ENCODE measurements at regions not wholly inside any gene's neighbourhood (a gene's known extent, or its start where the extent isn't known, plus 50 kb on each side); places are given as distances from the start of the nearest gene placed in this dataset.

DNA sequence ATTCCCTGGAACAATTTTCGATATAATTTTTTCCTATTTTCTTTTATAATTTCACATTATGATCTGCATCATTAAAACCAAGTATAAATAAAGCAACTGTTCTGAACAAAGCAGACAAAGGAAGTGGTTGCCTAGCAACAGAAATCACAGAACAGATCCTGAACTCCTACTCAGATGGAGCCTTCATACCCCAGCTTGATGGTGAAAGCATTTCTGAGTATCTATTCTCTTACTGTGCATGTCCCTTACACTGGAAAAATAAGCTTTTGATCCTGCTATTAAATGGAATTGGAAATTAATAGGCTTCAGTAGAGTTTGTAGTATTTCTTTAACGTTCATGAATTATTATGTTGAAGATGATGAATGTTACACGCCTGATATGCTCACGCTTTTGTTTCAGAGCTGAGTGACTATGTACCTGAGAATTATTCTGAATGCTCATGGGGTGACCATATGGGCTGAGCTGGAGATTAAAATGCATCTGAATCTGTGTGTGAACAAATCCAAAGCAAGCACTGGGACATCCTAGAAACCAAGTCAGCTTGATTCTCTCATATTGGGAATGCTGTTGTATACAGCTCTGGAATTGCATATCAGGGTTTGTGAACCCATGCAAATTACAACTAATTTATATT is 254.0 kb downstream of the KCNJ3 start:
- TF ChIP-seq CTCF (IDR thresholded peaks at IDR 0.05) (no peak), EP300 (IDR thresholded peaks at IDR 0.05) (no peak), JUN (IDR thresholded peaks at IDR 0.05) (no peak), CBX2 (IDR thresholded peaks at IDR 0.05; ENCODE audit: borderline replicate concordance, low read depth) (no peak), POLR2A (IDR thresholded peaks at IDR 0.05; ENCODE audit: low read length) (no peak), CBX8 (IDR thresholded peaks at IDR 0.05) (no peak), JUNB (IDR thresholded peaks at IDR 0.05) (no peak)
- TF ChIP-seq, protein P1, sequence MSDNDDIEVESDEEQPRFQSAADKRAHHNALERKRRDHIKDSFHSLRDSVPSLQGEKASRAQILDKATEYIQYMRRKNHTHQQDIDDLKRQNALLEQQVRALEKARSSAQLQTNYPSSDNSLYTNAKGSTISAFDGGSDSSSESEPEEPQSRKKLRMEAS (IDR thresholded peaks at IDR 0.05), result no peak
- TF ChIP-seq, protein P2, sequence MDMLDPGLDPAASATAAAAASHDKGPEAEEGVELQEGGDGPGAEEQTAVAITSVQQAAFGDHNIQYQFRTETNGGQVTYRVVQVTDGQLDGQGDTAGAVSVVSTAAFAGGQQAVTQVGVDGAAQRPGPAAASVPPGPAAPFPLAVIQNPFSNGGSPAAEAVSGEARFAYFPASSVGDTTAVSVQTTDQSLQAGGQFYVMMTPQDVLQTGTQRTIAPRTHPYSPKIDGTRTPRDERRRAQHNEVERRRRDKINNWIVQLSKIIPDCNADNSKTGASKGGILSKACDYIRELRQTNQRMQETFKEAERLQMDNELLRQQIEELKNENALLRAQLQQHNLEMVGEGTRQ (IDR thresholded peaks at IDR 0.05), result no peak

Data from A549 (cell line).